Stromal cell of bone marrow (primary cell): ENCODE measurements at regions not wholly inside any gene's neighbourhood (a gene's known extent, or its start where the extent isn't known, plus 50 kb on each side); places are given as distances from the start of the nearest gene placed in this dataset.

Source experiments
- DNase-seq: peaks from one replicate; pipeline ENCODE4 v3.0.0-alpha.2; 2012; ENCODE audit warnings: low read depth

GRCh38 chr5:116848954-116849581, 274.4 kb upstream of the SEMA6A start:
- DNase-seq: no peak

GRCh38 chr5:116847960-116848359, 273.3 kb upstream of the SEMA6A start:
- DNase-seq: no peak

- DNase-seq: no peak
These were observed 269.4 kb upstream of the SEMA6A start for GRCh38 chr5:116844015-116844414.

GRCh38 chr5:116842514-116842961, 267.9 kb upstream of the SEMA6A start:
- DNase-seq: no peak

- no peak for DNase-seq
These were observed 267.1 kb upstream of the SEMA6A start for GRCh38 chr5:116841734-116842133.

- DNase-seq: no peak
These were observed 263.5 kb upstream of the SEMA6A start for GRCh38 chr5:116838011-116838536.

- DNase-seq: no peak
These were observed 260.3 kb upstream of the SEMA6A start for GRCh38 chr5:116834796-116835515.

- DNase-seq: no peak
These were observed 255.5 kb upstream of the SEMA6A start for GRCh38 chr5:116830079-116830478.

- DNase-seq: no peak
These were observed 252.5 kb upstream of the SEMA6A start for GRCh38 chr5:116827078-116827477.

- DNase-seq: no peak
These were observed 250.9 kb upstream of the SEMA6A start for GRCh38 chr5:116825486-116825885.

GRCh38 chr5:116824751-116825438, 250.3 kb upstream of the SEMA6A start:
- DNase-seq: no peak

GRCh38 chr5:116814626-116815385, 240.2 kb upstream of the SEMA6A start:
- DNase-seq: no peak

GRCh38 chr5:116813906-116814305, 239.3 kb upstream of the SEMA6A start:
- no peak for DNase-seq

- DNase-seq: no peak
These were observed 238.7 kb upstream of the SEMA6A start for GRCh38 chr5:116813356-116813755.

- DNase-seq: no peak
These were observed 236.3 kb upstream of the SEMA6A start for GRCh38 chr5:116810951-116811350.

GRCh38 chr5:116806836-116807235, 232.2 kb upstream of the SEMA6A start:
- DNase-seq: no peak

- DNase-seq: no peak
These were observed 224.8 kb upstream of the SEMA6A start for GRCh38 chr5:116799401-116799800.

GRCh38 chr5:116795189-116795588, 220.6 kb upstream of the SEMA6A start:
- no peak for DNase-seq

- DNase-seq: no peak
These were observed 214.9 kb upstream of the SEMA6A start for GRCh38 chr5:116789522-116789921.

GRCh38 chr5:116788851-116789403, 214.3 kb upstream of the SEMA6A start:
- no peak for DNase-seq

- no peak for DNase-seq
These were observed 212.9 kb upstream of the SEMA6A start for GRCh38 chr5:116787570-116787969.

- DNase-seq: no peak
These were observed 210.5 kb upstream of the SEMA6A start for GRCh38 chr5:116785106-116785505.
